H7 (cell line): ENCODE measurements at regions not wholly inside any gene's neighbourhood (a gene's known extent, or its start where the extent isn't known, plus 50 kb on each side); places are given as distances from the start of the nearest gene placed in this dataset.

Source experiments
- DNase-seq: peaks from one replicate; pipeline ENCODE4 v3.0.0; 2012
- H3K27me3 ChIP-seq: 2 replicates; pipeline ENCODE4 v1.6.0; 2011; ENCODE audit warnings: mild to moderate bottlenecking, low read length; ENCODE audit not compliant: control insufficient read depth, insufficient read depth
- H3K36me3 ChIP-seq: replicated peaks from 2 replicates; pipeline ENCODE4 v1.5.1; 2011; ENCODE audit warnings: low read length; ENCODE audit not compliant: control insufficient read depth, insufficient read depth
- H3K4me3 ChIP-seq: 2 replicates; pipeline ENCODE4 v1.5.1; 2011; ENCODE audit warnings: low read depth, mild to moderate bottlenecking, control low read depth, low read length, moderate library complexity; ENCODE audit not compliant: insufficient read depth

DNA sequence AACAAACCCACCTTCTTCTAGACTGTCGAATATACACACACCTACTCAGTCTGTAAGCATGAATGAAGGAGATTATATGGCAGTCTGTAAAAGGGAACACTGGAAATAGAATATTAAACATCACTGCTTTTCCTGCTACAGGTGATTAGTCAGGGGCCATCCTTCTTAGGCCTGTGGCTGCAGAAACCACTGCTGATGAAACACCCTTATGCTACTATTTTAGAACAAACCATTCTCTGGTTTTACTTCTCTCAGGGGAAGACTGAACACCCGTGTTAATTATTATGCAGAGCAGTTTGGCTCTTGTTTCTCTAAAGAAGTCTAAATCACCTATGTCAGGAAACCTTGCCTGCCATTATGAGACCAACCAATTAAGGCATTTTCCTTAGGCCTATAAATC, 351.1 kb upstream of the KLF6 start:
- Histone ChIP-seq H3K36me3 (no peaks in the 10 kb centered on the region), H3K27me3 (no peaks in the 10 kb centered on the region), H3K4me3 (no peak overlapping the region)
- DNase-seq, result no peak

DNA sequence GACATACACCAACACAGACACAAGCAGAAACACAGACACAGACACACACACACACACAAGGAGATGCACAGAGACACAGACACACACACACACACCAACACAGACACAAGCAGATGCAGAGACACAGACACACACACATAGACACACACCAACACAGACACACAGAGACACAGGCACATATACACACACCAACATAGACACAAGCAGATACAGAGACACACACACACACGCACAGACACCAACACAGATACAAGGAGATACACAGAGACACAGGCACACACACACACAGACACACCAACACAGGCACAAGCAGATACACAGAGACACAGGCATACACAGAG, 347.2 kb upstream of the KLF6 start:
- no peaks in the 10 kb centered on the region for H3K27me3 ChIP-seq
- no peak overlapping the region for H3K4me3 ChIP-seq
- H3K36me3 ChIP-seq, result no peaks in the 10 kb centered on the region
- DNase-seq, result no peak

DNA sequence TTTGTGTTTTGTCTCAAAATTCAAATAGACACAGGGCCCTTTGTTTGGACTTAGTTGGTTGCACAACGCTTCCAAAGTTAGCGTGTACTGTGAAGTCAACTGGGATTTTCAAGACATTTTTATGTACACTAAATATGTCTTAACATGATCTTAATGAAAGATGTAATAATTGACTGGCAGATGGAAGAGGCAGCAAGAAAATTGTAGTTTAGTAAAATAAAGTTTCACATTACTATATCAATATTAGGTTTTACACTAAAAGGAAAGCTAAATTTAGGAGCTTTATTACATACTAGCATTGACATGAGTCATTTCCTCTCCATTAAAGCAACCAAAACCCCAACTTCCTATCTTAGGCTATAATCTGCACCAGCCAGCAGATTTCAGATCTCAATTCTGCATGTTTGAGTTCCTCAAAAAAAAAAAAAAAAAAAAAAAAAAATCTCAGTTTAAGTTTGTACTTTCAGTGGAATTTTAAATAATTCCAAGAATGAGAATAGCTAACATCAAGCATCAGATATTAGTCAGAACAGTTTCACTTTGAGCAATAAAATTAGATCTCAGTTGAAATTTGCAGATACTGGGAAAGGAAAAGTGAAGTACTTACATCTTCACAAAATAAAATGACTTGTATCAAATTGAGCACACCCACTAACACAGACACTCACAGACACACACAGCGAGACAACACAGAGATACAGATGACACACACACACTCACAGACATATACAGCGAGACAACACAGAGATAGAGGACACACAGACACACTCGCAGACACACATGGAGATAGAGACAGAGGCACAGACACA, 346.6 kb upstream of the KLF6 start:
- H3K27me3 ChIP-seq, result no peaks in the 10 kb centered on the region
- H3K36me3 ChIP-seq, result no peaks in the 10 kb centered on the region
- H3K4me3 ChIP-seq, result no peak overlapping the region
- DNase-seq, result no peak

DNA sequence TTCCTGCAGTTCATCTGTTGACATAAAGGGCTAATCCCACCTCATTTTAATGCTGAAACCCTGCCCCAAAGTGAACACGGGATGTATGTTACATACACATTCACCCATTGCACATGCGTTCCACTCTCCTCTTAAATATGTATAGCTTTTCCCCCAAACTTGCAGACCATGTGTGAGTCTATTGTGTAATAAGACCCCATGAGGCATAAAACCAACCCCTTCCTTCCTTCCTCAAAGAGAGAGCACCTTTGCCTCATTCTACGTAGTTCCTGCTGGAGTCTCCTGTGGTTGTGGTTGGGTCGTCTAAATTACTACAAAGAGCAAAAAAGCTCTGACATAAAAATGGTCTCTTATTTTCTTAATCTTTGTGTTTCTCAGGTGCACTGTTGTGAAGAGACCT, 345.7 kb upstream of the KLF6 start:
- H3K4me3 ChIP-seq, result no peak overlapping the region
- no peaks in the 10 kb centered on the region for H3K36me3 ChIP-seq
- no peak for DNase-seq
- H3K27me3 ChIP-seq, result no peaks in the 10 kb centered on the region

DNA sequence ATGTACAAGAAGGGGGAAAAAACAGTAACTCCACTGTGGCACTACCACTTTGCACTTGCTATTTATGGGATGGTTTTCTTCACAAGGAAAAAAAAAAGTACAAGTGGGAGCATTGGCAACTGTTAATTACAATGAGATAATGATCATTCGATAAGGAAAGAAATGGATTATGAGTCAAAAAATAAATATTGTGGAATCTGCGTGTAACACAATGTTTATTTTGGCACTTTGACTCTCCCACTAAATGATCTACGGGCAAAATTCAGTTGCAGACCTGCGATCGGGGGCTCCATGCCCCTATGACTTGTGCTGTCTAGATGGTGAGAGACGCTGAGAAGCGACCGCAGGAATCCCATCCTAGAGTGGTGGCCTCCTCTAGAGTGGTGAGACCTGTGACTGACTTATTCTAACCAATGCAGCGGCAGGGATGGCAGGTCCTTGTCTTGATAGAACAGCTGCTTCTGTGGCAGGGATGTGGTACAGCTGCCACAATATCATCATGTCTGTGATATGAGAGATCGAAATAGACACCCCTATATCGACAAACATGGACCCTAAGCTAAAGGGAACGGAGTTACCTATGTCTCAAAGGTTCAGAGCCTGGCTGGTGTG, 345.0 kb upstream of the KLF6 start:
- Histone ChIP-seq H3K36me3 (no peaks in the 10 kb centered on the region), H3K4me3 (no peak overlapping the region), H3K27me3 (no peaks in the 10 kb centered on the region)
- no peak for DNase-seq

DNA sequence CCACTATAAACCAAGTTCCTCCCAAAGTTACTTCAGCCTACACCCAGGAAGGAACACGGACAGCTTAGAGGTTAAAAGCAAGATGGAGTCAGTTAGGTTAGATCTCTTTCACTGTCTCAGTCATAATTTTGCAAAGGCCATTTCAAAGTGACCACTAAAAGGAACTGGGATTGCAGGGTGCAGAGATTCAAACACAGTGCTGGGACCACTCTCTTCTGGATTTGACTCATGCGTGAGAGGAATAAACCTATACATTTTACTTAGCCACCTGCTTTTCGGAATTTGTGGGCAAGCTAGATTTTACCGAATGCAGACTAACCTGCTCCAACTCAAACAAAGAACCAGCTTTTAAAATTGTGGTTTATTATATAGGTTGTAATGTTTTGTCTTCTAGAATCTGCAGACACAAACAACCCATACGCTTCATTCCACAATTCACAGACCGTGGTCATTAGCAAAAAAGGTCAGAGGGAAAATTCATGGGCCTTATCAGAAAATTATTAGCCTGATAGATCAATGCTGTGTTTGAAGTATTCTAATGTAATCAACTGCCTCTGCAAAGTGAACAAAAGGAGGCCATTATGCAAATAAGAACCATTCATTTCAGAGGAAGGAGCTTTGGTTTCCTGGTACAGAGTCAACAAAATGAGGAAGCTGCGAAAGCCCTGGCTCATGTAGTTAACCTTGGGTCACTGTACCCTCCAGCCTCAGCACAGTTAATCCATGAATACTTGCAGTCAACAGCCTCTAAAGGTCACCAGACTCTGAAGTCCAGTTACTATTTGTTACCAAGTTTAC, 342.7 kb upstream of the KLF6 start:
- no peak overlapping the region for H3K4me3 ChIP-seq

DNA sequence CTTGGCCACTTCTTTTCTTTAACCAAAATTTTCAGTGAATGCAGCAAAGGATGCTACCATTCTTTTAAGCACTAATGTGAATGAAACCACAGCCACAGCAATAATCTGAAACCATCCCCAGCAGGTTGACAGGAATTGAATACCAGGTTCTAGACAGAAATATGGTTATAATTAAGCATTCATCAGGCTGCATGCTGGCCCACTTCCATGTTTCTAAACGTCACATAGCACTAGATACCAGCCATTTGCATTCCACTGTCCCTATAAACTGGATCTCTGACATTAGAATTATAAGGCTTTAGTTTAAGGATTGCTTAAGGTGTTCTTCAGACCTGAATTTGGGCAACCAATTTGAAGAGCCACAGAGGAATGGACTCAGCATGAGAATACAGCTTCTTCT, 340.8 kb upstream of the KLF6 start:
- no peak overlapping the region for H3K4me3 ChIP-seq
- no peak for DNase-seq
- no peaks in the 10 kb centered on the region for H3K36me3 ChIP-seq
- H3K27me3 ChIP-seq, result no peaks in the 10 kb centered on the region

More for the DNA sequence above, 342.7 kb upstream of the KLF6 start:
- DNase-seq, result no peak
- Histone ChIP-seq H3K36me3 (no peaks in the 10 kb centered on the region), H3K27me3 (no peaks in the 10 kb centered on the region)

DNA sequence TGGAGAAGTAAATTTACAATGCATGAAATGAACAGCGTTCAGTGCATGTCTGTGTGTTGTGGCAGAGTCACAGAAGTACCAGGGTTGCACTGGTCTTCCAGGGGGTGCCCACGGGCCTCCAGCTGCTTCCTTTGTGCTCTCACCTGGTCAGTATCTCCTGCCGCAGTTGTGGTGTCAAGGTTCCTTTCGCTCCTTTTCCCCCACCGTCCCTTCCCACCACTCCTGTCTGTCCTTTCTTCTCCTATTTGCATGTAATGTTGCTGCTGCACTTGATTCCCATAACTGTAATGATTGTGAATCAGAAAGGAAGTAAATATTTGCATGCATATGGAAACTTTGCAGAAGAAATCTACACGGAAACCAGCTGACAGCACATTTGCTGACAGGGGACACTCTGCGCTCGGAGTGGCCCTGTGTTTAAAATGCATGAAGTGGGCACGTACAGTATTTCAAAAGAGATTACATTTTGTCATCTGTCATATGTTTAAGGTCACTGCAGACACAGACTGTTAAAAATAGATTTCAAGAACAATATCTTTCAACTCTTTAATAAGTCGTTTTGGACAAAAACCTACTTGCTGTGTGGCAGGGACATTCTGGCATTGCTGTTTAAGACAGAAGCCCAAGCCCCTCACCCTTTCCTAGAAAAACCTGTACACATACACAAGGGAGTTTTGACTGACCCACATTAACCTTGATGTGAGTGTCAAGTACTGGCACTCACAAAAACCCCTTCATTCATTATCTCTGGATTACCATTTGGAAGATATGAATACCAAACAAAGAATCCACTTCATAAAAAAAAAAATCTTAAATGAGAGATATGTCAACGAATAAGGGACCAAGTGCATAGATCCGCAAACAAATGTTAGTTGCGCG, 336.7 kb upstream of the KLF6 start:
- Histone ChIP-seq H3K27me3 (no peaks in the 10 kb centered on the region), H3K4me3 (no peak overlapping the region), H3K36me3 (no peaks in the 10 kb centered on the region)
- DNase-seq, result no peak

DNA sequence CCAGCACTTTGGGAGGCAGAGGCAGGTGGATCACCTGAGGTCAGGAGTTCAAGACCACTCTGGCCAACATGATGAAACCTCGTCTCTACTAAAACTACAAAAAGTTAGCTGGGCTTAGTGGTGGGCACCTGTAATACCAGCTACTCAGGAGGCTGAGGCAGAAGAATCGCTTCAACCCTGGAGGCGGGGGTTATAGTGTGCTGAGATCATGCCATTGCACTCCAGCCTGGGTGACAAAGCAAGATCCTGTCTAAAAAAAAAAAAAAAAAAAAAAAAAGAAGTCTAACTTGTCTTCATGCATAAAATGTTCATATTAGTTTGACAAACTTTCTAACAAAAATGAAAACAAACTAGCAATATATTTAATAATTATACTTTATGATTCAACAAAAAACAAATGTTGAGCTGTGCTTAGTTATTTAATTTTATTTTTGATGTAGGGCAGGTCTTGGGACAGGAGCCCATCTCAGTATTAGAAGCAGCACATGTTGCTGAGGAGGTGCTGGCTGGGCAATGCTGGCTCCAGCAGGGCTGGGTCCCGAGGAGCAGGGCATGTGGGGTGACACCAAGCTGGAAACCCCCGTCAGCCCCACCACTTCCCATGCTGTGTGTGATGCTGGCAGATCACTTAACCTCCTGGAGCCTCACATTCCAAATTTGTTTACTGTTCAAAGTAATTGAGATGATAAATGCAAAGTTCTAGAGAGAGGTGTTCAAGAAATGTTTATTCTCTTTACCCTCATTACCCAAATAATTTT, 335.3 kb upstream of the KLF6 start:
- H3K36me3 ChIP-seq, result no peaks in the 10 kb centered on the region
- no peak overlapping the region for H3K4me3 ChIP-seq
- DNase-seq, result no peak
- no peaks in the 10 kb centered on the region for H3K27me3 ChIP-seq

DNA sequence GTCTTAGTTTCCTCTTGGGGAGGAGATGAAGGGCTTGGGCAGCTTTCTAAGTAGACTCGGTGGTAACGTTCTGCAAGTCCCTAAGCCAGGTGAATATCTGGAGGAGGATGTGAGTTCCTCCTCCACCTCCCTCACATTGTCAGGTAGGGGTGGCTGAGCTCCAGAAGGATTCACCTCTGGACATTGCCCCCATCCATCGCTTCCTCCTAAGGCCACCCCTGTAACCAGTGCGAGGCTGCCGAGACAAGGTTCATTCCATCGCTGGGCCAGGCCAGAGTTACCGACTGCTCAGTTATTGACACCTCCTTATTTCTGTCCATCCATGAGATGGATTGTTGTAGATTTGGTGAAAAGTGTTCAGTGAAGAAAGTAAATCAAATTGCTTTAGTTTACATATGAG, 334.1 kb upstream of the KLF6 start:
- no peak overlapping the region for H3K4me3 ChIP-seq
- no peaks in the 10 kb centered on the region for H3K27me3 ChIP-seq
- no peak for DNase-seq
- no peaks in the 10 kb centered on the region for H3K36me3 ChIP-seq

DNA sequence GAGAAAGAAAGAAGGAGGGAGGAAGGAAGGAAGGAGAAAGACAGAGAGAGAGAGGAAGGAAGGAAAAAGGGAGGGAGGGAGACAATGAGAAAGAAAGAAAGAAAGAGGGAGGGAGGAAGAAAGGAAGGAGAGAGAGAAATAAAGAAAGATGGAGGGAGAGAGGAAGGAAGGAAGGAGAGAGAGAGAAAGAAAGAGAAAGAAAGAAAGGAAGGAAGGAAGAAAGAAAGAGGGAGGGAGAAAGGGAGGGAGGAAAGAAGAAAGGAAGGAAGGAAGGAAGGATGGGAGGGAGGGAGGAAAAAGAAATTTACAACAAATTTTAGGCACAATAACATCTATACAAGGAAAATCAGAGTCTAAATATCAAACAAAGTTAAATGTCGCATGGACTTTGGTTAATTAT, 332.6 kb upstream of the KLF6 start:
- H3K36me3 ChIP-seq, result no peaks in the 10 kb centered on the region
- DNase-seq, result no peak
- H3K4me3 ChIP-seq, result no peak overlapping the region
- H3K27me3 ChIP-seq, result no peaks in the 10 kb centered on the region

DNA sequence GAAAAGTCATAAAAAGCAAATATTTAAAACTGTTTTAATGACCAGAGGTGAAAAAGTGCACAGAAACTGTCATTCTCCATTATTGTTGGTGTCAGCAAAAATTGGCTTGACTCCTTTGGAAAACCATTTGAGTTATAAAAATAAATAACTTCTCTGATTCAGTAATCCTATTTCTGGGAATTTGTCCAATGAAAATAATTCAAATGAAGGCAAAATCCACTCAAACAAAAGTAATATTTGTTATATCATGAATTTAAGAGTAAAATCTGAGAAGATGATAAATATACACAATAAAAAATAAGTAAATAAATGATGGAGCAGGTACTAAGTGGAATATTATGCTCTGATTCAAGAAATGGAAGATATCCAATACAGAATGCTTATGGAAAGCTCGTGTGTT, 326.6 kb upstream of the KLF6 start:
- Histone ChIP-seq H3K4me3 (no peak overlapping the region), H3K36me3 (no peaks in the 10 kb centered on the region), H3K27me3 (no peaks in the 10 kb centered on the region)
- no peak for DNase-seq

DNA sequence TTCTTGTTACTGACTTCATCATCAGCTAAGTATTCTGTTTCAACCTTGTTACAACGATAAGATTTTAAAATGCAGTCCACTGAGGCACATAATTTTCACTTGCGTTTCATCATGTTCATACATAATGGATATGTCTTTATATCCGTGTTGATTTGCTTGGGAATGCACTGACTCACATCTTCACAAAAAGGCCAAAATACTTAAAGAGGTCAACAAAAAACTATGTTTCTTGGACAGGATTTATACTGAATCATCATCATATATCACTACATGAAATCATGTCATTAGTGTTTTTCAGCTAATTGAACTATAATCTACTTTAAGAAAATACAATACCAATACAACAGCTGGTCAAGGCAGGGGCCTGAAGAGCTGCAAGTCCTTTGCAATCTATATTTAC, 324.5 kb upstream of the KLF6 start:
- H3K27me3 ChIP-seq, result no peaks in the 10 kb centered on the region
- no peak overlapping the region for H3K4me3 ChIP-seq
- H3K36me3 ChIP-seq, result no peaks in the 10 kb centered on the region
- DNase-seq, result no peak

DNA sequence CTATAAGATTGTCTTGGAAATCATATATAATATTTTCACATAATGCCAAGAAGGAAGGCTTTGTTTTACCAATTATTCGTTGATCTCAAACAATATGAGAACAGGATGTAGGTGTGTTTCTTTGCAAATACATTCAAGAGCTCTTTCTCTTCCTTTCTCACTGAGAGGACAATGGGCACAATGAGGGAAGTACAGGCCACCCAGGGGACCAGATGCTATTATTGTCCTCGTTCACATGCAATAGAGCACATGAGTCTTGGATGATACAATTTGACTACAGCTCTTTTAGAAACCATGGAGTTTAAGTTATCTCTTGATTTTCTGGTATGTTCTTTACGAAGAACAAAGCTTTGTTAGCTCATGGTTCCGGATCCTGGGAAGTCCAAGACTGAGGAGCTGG, 323.7 kb upstream of the KLF6 start:
- no peaks in the 10 kb centered on the region for H3K36me3 ChIP-seq
- no peak overlapping the region for H3K4me3 ChIP-seq
- DNase-seq, result no peak
- no peaks in the 10 kb centered on the region for H3K27me3 ChIP-seq
